NB4 (cell line): ENCODE measurements at regions not wholly inside any gene's neighbourhood (a gene's known extent, or its start where the extent isn't known, plus 50 kb on each side); places are given as distances from the start of the nearest gene placed in this dataset.
"Not testable (repeated sequence)": the region's sequence is repeated elsewhere in the genome, so short reads cannot be mapped to it uniquely, and the experiment has no call there.

Experiments
- DNase-seq: peaks from one replicate; pipeline ENCODE4 v3.0.0; 2010; ENCODE audit warnings: low read depth
- H3K4me3 ChIP-seq: one replicate; pipeline ENCODE4 v1.5.1; 2011; ENCODE audit warnings: mild to moderate bottlenecking, low read depth, low read length, moderate library complexity
- MAX ChIP-seq: IDR thresholded peaks from 2 replicates; pipeline ENCODE4 v1.6.1; 2011; ENCODE audit warnings: low read depth, low read length
- MYC ChIP-seq: IDR thresholded peaks from 2 replicates; pipeline ENCODE4 v1.6.1; 2011; ENCODE audit warnings: low read depth, low read length
- POLR2A ChIP-seq: IDR thresholded peaks from 2 replicates; pipeline ENCODE4 v1.6.1; 2011; ENCODE audit warnings: mild to moderate bottlenecking; ENCODE audit not compliant: insufficient read length; ENCODE audit errors: extremely low read depth
- TF ChIP-seq, protein P1 (sequence below): IDR thresholded peaks from one replicate; pipeline ENCODE4 v1.5.1; 2012; ENCODE audit warnings: low read depth, low read length

DNA sequence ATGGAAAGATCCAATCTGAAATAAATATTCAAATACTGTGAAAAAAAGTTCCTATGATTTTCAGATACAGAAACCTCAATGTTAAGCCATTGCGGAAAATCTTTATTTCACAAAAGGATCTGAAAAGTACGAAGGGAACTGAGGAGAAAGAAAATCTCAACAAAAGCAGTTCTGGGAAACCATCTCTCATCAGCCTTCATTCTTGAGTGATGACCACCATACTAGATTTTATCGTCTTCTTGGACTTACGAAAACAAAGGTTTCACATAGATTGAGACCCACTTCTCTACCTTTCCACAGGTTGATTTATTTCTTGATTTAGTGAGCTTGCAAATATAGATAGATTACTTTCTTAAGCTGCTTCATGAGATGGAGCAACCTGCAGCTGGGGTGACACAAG, 293.4 kb upstream of the LYZL1 start:
- no peak for DNase-seq
- no peak overlapping the region for H3K4me3 ChIP-seq
- no peak for TF ChIP-seq POLR2A

GRCh38 chr10:28996345-28996744, 292.5 kb upstream of the LYZL1 start:
- H3K4me3 ChIP-seq: no peak overlapping the region
- TF ChIP-seq, protein P1, sequence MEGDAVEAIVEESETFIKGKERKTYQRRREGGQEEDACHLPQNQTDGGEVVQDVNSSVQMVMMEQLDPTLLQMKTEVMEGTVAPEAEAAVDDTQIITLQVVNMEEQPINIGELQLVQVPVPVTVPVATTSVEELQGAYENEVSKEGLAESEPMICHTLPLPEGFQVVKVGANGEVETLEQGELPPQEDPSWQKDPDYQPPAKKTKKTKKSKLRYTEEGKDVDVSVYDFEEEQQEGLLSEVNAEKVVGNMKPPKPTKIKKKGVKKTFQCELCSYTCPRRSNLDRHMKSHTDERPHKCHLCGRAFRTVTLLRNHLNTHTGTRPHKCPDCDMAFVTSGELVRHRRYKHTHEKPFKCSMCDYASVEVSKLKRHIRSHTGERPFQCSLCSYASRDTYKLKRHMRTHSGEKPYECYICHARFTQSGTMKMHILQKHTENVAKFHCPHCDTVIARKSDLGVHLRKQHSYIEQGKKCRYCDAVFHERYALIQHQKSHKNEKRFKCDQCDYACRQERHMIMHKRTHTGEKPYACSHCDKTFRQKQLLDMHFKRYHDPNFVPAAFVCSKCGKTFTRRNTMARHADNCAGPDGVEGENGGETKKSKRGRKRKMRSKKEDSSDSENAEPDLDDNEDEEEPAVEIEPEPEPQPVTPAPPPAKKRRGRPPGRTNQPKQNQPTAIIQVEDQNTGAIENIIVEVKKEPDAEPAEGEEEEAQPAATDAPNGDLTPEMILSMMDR: no peak
- TF ChIP-seq MYC: no peak
- TF ChIP-seq POLR2A: no peak
- no peak for TF ChIP-seq MAX
- no peak for DNase-seq

DNA sequence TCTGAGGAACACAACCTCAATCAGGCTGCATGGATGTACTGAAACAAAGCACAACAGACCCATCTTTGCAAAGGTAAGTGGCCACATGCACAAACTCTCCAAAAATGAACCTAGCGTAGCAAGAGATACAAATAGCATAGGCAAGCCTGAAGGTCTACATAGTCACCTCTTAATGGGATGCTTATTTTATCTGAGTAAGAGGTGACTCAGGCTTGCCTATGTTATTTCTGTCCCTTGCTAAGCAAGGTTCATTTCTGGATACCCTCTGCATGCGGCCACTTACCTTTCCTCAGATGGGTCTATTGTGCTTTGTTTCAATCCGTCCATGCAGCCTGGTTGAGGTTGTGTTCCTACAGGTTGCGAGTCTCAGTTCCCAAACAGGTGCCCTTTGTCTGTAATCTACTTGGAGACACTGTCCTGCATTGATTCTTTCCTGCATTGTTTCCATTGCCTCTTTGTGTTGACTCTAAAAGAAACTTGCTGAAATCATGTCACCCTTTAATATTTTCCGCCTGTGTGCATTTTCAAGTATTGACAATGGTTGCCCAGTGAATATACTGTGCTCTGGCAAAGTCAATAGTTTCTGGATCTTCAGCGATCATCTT, 291.8 kb upstream of the LYZL1 start:
- TF ChIP-seq POLR2A (no peak), MAX (no peak), MYC (no peak)
- TF ChIP-seq, protein P1: no peak
- DNase-seq: no peak
- no peak overlapping the region for H3K4me3 ChIP-seq

DNA sequence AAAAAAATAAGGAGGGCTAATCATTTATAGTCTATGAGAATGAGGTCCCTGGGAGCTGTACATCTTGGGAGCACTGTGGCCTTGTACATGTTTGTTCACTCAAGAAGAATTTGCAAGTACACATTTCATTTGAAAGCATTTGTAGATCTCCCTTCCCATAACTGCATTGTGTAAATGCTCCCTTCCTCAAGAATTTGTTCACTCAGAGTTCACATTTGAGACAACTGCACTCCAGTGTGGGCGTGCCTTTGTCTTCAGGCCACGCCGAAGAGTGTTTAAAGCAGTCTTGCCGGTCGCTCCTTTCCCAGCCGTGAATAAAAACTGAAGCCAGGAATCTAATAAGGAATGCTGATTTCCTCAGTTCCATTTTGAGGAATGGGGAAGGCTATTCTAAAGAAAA, 291.1 kb upstream of the LYZL1 start:
- no peak overlapping the region for H3K4me3 ChIP-seq
- no peak for DNase-seq
- TF ChIP-seq, protein P1: no peak
- TF ChIP-seq POLR2A (no peak), MAX (no peak), MYC (no peak)

GRCh38 chr10:29001801-29002200, 287.1 kb upstream of the LYZL1 start:
- no peak for DNase-seq
- no peak overlapping the region for H3K4me3 ChIP-seq
- no peak for TF ChIP-seq MAX
- TF ChIP-seq, protein P1: no peak
- TF ChIP-seq POLR2A: no peak
- no peak for TF ChIP-seq MYC

DNA sequence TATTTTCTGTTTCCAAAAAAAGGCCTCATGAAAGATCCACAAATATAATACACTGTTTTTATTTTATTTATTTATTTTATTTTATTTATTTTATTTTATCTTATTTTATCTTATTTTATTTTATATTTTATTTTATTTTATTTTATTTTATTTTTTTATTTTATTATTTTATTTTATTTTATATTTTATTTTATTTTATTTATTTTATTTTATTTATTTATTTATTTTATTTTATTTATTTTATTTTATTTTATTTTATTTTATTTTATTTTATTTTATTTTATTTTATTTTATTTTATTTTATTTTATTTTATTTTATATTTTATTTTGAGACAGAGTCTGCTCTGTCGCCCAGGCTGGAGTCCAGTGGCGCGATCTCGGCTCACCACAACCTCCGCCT, 285.9 kb upstream of the LYZL1 start:
- H3K4me3 ChIP-seq, DNase-seq: not testable (repeated sequence)

GRCh38 chr10:29005988-29006387, 282.9 kb upstream of the LYZL1 start:
- DNase-seq: no peak
- H3K4me3 ChIP-seq: no peak overlapping the region
- TF ChIP-seq MAX: no peak
- TF ChIP-seq, protein P1: no peak
- no peak for TF ChIP-seq POLR2A
- TF ChIP-seq MYC: no peak
